ENCODE measurements at regions not wholly inside any gene's neighbourhood (a gene's known extent, or its start where the extent isn't known, plus 50 kb on each side); places are given as distances from the start of the nearest gene placed in this dataset.

DNA sequence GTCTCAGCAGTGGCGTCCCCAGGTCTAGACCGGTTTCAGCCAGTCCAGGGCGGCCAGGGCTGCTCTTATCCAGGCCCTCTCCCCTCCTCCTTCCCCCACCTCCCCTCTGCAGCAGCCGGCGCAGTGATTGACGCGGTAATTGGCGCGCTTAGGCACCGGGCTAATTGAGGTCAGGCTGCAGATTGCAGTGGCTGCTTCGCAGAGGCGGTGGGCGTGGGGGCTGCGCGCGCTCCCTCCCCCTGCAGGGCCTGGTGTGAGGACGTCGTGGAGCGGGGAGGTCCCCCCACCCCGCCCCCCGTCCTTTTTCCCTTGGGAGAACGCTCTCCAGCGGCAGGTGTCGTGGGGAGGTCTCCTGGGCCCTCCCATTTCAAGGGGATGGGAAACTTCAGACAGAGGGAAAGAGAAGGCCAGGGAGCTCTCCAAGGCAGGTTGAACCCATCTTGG, 70.4 kb upstream of the BLCAP start:
- DNase-seq (ENCODE audit: low spot score), result peak; percentile 77

DNA sequence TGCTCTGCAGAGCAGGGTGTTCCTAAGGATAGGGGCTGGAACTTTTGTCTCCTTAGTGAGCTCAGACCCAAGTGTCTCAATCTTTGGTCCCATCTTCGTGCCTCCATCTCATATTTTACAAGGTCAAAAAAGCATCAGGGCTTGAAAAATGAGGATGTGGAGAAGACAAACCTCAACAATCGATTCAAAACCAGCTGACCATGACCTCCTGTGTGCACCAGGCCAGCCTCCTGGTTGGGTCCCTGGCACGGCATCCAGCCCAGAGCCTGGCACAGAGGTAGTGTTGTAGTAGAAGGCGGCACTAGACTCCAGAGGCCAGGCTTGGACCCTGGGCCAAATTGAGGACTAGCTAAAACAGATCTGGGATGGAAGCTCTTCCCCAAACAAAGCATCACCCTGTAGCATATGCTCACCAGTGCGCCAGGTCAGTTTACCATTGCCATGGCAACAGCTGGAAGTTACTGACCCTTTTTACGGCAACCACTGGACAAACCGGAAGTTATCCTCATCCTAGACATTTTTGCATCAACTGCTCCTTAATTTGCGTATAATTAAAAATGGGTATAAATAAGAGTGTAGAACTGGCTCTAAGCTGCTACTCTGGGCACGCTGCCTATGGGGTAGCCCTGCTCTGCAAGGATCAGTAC, 69.3 kb upstream of the BLCAP start:
- DNase-seq (ENCODE audit: low spot score), result no peak

DNA sequence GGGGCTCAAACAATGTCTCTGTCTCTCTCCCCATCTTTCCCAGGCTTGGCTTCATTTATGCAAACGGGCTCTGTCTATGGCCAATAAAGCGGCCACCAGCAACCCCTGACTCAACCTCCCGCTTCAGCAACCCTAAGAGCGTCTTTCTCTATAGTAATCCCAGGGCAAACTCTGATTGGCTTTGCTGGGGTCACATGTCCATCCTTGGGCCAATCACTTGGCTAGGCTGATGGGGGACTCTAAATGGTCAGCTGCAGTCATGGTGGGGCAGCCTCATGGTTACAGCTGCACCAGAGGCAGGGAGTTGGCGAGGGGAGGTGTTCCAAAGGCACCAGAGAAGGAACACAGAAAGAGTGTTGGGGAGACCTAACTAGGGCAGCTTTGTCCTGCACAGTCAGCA, 68.5 kb upstream of the BLCAP start:
- DNase-seq (ENCODE audit: low spot score), result no peak

DNA sequence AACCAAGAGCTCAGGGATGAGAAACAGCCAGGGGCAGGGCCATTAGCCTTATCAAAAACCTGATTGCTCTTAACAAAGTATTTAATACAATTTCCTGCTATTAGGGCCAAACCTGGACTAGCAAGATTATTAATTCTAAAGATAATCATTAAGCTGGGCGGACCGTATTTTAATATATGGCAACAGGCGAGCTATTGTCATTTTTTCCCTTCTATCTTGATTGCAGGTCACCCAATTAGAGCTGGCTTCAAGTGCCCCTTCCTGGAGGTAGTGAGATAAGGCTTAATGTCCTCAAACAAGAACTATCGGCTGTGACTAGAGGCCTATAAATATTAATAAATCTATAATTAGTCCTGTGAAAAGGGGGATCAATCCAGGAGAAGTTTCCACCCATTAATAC, 66.0 kb upstream of the BLCAP start:
- no peak for DNase-seq (ENCODE audit: low spot score)

DNA sequence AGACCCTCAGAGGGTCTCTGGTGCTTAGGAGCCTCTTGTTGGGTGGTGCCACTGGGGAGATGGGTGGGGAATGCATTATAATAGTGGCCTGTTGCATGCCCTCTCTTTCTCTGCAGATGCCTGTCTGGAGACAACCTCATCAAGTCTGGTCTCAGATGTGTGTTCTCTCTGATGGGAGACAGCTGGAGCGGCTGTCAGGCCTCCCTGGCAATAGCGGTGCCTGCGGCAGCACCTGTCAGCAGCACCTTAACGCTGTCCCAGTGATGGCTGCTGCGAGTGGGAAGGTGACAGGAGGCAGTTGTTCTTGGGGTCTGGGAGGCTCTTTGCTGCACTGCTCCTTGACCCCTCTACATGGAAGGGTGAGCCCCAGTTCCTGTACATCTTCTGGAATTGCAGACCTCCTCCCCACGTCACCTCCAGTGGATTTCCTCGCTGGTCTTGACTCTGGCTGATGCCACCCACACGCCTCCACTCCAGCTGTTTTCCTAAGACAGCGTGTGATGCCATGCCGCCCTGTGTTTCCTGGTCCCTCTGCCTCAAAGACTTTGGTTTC, 63.3 kb upstream of the BLCAP start:
- DNase-seq (ENCODE audit: low spot score), result no peak

DNA sequence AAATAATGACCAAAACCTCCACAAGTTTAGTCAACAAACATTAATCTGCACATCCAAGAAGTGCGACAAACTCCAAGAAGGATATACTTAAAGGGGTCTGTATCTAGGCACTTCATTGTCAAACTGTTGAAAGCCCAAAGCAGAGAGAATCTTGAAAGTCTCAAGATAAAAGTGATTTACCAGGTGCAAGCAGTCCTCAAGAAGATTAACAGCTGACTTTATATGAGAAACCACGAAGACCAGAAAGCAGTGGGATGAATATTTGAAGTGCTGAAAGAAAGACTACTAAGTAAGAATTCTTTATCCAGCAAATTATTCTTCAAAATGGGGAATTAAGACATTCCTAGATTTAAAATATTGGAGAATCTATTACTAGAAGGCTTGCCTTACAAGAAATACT, 58.4 kb upstream of the BLCAP start:
- DNase-seq (ENCODE audit: low spot score), result no peak

DNA sequence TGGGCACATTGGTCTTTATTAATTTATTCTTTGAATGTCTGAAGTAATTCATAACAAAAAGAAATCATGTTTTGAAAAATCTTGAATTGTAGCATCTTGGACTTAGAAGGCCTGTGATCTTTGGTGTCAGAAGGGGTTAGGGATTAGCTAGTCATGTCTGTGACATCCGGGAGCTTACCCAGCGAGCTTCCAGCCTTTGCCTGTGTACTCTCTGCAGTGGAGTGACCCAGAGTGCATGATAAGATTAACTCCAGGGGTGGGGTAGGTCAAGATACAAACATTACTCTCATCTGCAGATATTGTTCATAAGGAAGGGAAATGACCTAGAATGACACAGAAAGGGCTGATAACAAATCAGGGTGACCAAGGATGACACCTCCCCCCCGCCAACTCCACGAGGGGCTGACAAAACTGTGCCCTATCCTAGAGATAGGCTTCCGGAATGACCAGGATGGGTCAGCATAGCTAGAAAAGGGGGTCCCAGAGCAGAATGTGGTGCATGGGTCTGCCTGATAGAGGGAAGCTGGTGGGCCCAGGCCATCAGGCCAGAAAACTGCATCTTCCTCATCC, 56.6 kb upstream of the BLCAP start:
- DNase-seq (ENCODE audit: low spot score), result no peak

DNA sequence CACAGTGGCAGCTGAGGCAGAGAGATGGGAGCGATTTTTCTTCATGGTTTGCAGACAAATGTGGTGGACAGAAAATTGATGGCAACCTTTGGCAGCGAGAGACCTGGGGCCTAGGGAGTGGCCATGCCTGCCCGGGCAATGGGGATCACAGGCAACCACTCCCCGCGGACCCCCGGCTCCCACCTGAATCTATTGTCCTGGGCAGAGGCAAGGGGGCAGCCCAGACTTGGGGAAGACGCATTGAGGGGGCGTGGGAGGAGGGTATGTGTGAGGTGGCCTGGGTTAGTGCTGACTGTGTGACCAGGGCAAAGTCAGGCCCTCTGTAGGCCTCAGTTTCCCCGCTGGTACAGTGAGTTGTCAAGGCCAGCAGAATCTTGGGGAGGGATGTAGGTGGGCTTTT, 53.6 kb upstream of the BLCAP start:
- DNase-seq (ENCODE audit: low spot score), result no peak

DNA sequence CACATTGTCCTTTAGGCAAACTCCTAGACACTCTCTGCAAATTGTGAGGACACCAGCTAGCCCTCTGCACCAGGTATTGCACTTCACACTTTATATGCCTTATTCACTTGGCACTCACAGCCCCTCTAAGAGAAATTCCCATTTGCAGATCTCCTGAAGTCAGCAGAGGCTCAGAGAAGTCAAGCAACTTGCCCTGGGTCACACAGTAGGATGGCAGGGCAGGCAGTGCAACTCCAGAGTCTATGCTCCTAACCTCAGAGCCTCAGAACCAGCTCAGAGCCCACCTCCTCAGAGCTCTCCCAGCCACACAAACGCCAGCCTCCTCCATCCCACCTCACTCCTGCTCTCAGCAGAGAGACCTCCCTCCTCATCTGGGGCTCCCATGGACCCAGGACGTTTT, 52.4 kb upstream of the BLCAP start:
- no peak for DNase-seq (ENCODE audit: low spot score)

DNA sequence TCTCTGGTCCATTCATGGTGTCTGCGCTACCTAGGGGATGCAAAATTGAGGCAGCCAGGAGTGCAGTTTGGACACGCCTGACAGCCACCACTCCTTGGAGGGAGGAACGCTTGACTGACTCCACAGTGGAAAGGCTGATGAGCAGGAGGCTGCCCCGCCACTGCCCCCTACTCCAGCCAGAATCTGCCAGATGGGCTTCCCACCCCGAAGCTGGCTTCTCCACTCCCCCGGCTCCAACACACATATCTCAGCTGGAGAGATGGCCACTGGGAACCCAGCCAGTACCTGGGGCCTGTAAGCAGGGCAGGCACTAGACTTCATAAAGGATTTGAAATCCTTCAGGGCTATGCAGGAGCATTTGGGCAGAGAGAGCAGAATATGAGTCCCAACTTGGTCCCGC, 51.4 kb upstream of the BLCAP start:
- no peak for DNase-seq (ENCODE audit: low spot score)

DNA sequence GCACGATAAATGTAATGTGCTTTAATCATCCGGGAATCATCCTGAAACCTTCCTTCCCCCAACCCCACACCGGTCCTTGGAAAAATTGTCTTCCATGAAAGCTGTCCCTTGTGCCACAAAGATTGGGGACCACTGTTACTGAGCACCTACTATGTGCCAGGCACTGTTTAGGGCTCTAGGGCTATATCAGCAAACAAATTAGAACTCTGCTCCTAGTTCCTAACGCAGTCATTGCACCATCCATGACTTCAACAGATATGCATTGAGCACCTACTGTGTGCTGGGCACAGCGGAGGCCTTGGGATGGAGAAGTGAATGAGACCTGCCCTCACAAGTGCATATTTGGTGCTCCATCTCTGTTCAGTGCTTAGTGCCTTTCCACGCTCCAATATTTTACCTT, 50.3 kb upstream of the BLCAP start:
- DNase-seq (ENCODE audit: low spot score), result no peak

Measured in D341Med (cell line).